Kidney tubule cell (primary cell): ENCODE measurements at regions not wholly inside any gene's neighbourhood (a gene's known extent, or its start where the extent isn't known, plus 50 kb on each side); places are given as distances from the start of the nearest gene placed in this dataset.
A peak's percentile ranks its signal among the peaks of the same experiment; 100 is the strongest.
"Not testable (repeated sequence)": the region's sequence is repeated elsewhere in the genome, so short reads cannot be mapped to it uniquely, and the experiment has no call there.

ENCODE experiments used
- DNase-seq: peaks from one replicate; pipeline ENCODE4 v3.0.0-alpha.2; 2018; ENCODE audit warnings: low spot score

- DNase-seq = not testable (repeated sequence)
These were observed 78.0 kb upstream of the PARP8 start for GRCh38 chr5:50588471-50588870.

DNA sequence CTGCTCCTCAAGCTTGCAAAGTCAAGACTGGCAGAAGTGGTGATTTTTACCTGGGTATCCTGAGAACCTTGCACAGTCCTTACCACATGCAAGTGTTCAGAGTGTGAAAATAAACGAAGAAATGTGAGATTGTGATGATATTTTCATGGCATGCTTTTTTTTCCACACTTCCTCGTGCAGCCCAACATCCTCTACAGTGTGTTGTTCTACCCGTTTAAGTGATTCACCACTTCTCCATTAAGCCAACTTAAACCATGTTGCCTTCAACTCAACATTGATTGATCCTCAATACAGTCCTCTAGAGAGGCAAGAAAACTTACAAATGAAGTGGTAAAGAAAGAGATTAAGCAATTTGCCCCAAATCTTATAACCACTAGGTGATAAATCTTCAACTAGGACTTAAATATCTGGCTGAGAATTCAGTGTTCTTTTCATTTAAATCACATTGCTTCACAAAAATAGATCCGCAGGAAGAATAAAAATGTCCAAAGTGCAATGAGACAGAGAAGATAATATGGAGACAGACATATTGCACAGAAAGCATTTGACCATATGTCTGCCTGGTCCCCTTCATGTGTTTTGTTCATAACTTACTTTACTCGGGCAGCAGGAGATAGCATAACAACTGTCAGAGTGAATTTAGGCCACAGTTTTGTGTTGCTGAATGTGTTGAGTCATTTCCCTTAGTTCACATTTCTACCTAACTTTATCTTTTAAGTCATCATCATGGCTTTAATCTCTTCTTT lies 75.8 kb upstream of the PARP8 start:
- DNase-seq = not testable (repeated sequence)

GRCh38 chr5:50591338-50591737 lies 75.1 kb upstream of the PARP8 start:
- DNase-seq = not testable (repeated sequence)

GRCh38 chr5:50593681-50594080 lies 72.8 kb upstream of the PARP8 start:
- DNase-seq = no peak

- peak; percentile 36 for DNase-seq
These were observed 71.2 kb upstream of the PARP8 start for GRCh38 chr5:50595199-50595598.

- DNase-seq = not testable (repeated sequence)
These were observed 64.9 kb upstream of the PARP8 start for GRCh38 chr5:50601576-50601975.

DNA sequence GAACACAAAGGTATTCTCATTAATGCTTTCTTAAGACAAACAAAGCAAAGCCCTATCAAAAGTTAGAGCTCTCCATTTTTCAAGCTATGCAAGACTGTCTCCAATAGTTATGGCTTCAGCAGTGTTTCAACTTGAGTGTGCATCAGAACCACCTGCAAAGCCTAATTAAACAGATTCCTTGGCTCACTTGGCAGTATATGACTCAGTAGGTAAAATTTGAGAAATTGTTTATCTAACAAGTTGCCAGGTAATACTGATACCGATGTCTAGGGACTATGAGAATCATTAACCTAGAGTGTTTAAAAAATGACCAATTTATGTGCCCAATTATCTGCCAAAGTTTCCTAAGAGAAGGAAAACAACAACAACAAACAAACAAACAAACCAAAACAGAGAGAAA lies 60.3 kb upstream of the PARP8 start:
- DNase-seq = peak; percentile 60

DNA sequence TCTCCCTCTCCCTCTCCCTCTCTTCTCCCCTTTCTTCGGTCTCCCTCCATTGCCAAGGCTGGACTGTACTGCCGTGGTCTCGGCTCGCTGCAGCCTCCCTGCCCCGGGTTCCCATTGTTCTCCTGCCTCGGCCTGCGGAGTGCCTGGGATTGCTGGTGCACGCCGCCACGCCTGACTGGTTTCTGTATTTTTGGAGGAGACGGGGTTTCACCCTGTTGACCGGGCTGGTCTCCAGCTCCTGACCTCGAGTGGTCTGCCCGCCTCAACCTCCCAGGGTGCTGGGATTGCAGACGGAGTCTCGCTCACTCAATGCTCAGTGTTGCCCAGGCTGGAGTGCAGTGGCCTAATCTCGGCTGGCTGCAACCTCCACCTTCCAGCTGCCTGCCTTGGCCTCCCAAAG lies 59.0 kb upstream of the PARP8 start:
- DNase-seq = not testable (repeated sequence)

DNA sequence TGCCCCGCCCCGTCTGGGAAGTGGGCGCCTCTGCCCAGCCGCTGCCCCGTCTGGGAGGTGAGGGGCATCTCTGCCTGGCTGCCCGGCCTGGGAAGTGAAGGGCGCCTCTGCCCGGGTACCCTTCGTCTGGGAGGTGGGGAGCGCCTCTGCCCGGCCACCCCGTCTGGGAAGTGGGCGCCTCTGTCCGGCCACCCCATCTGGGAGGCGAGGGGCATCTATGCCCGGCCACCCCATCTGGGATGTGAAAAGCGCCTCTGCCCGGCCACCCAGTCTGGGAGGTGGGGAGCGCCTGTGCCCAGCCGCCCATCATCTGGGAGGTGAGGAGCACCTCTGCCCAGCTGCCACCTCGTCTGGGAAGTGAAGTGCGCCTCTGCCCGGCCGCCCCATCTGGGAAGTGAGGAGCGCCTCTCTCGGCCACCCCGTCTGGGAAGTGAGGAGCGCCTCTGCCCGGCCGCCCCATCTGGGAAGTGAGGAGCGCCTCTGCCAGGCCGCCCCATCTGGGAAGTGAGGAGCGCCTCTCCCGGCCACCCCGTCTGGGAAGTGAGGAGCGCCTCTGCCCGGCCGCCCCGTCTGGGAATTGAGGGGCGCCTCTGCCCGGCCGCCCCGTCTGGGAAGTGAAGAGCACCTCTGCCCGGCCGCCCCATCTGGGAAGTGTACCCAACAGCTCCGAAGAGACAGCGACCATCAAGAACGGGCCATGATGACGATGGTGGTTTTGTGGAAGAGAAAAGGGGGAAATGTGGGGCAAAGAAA lies 58.3 kb upstream of the PARP8 start:
- not testable (repeated sequence) for DNase-seq

DNA sequence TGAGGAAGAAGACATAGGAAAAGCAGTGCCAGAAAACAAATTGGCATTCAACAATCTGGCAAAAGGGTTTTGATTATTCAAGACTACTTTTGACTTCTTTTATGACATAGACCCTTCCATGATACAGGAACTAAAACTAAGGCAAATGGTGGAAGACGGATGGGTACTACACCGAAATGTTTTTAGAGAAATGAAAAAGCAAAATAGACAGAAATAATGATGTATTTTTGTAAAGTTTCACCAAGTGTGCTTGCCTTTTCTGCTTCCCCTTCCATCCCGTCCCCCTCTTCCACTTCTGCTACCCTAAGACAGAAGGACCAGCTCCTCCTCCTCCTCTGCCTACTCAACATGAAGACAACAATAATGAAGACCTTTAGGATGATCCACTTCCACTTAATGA lies 53.4 kb upstream of the PARP8 start:
- DNase-seq = not testable (repeated sequence)
